ENCODE measurements at regions not wholly inside any gene's neighbourhood (a gene's known extent, or its start where the extent isn't known, plus 50 kb on each side); places are given as distances from the start of the nearest gene placed in this dataset.

DNA sequence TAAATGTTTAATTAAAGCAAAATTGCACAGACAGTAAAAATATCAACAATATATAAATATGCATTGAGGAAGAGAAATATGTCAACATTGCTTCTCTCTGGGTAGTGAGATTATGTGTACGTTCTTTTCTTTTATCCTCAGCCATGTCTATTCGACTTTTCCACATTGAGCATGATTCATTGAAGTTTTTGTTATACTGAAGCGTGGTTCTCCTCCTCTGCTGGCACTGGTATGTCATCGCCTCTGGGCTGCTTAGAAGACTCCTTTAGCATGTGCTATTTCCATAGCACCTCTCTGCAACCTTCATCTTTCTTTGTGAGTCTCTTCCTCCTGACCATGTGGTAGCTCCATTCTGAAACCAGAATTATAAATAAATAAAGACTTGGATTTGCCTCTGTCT lies 65.8 kb upstream of the AKAP13 start:
- TF ChIP-seq POLR2A (IDR thresholded peaks at IDR 0.05): no peak
- TF ChIP-seq, protein P1, sequence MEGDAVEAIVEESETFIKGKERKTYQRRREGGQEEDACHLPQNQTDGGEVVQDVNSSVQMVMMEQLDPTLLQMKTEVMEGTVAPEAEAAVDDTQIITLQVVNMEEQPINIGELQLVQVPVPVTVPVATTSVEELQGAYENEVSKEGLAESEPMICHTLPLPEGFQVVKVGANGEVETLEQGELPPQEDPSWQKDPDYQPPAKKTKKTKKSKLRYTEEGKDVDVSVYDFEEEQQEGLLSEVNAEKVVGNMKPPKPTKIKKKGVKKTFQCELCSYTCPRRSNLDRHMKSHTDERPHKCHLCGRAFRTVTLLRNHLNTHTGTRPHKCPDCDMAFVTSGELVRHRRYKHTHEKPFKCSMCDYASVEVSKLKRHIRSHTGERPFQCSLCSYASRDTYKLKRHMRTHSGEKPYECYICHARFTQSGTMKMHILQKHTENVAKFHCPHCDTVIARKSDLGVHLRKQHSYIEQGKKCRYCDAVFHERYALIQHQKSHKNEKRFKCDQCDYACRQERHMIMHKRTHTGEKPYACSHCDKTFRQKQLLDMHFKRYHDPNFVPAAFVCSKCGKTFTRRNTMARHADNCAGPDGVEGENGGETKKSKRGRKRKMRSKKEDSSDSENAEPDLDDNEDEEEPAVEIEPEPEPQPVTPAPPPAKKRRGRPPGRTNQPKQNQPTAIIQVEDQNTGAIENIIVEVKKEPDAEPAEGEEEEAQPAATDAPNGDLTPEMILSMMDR (IDR thresholded peaks at IDR 0.05): no peak

Measured in uterus (tissue), 2 donors.